ENCODE measurements at regions not wholly inside any gene's neighbourhood (a gene's known extent, or its start where the extent isn't known, plus 50 kb on each side); places are given as distances from the start of the nearest gene placed in this dataset.

DNA sequence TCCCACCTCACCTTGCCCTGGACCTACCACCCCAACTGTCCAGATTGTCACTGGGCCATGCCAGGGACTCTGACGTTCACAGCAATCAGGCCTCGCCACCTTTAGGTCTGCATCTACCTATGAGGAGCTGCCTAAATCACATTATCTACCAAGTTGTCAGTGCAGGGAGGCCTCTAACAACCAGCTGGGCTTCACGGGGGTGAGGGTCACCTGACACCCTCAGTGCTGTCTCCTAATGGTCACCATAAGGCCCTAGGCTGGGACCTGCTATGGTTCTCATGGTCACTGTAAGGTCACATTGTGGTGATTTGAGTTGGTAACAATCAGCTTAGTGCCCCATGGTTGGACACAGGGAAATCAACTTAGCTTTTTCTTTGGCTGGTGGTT lies 119.2 kb upstream of the CXCL14 start:
- no peak for DNase-seq

DNA sequence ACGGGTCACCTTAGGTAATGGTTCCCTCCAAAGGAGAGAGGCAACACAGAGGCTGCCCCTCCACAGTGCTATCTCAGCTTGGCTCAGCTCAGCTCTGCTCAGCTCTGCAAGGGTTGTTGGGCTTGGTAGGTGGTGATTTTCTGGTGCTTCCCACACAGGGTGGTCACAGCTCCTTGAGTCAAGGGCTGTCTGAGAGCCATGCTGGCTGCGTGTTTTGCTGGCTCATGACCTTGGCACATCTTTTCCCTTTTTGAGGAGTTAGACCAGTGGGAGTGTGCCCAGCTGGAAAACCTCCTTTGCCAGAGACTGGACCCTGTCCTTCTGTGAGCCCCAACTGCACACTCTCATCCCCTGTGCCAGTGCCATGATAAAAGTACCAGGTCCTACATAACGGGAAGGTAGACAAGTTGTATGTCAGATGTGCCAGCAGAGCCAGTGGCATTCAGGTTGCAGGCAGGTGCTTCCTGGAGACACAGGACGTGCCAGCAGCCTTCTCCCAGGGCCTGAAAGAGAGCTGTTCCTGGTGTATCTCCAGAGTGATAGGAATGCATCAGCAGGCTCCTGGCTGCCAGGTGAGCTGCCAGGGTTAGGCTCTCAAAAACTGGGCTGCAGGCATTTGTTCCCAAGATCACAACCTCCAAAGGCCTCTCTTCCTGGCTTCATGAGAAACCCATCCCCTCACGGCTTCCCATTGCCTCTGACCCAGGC lies 118.6 kb upstream of the CXCL14 start:
- DNase-seq, result no peak

DNA sequence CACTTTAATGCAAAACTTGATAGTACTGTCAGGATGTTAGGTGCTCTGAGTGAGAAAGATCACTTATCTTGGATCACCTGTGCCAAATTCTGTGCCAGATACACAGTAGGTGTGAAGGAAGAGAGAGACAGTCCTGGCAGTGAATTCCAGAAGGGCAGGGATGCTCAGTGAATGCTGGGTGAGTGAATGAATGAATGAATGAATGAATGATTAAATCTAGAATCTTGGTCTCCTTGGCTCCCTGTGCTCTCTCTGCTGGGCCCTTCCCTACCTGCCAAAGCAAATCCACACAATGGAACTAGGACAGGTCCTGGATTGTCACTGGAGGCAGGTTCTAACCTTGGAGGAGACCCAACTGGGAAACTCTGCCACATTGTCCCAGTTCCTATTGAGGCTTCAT lies 117.5 kb upstream of the CXCL14 start:
- no peak for DNase-seq

DNA sequence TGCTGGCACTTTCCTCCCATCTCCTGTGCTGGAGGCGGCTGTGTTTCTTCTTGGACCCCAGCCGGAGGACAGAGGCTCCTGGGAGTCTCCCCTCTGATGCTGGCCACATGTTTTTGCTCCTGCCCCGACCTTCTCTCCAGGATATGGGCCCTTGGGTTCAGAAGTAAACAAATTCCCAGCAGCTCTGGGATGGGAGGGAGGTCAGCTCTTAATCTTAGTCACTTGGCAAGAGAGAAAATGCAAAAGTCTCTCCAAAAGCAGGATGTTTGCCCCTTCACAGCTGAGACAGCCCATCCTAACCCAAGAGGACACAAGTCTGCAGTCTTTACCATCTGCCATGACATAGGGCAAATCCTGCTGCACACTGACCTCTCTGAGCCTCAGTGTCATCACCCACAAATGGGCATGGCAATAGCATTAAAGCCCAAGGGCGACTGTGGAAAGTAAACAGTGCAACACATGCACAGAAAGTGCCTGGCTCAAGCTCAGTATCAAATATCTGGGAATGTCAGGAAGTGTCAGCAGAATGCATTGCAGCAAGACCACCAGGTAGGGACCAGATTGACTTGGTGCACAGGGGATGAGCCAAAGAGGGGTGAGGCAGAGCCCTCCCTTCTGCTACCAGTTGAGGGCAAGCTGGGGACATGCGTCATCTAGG lies 117.0 kb upstream of the CXCL14 start:
- no peak for DNase-seq

DNA sequence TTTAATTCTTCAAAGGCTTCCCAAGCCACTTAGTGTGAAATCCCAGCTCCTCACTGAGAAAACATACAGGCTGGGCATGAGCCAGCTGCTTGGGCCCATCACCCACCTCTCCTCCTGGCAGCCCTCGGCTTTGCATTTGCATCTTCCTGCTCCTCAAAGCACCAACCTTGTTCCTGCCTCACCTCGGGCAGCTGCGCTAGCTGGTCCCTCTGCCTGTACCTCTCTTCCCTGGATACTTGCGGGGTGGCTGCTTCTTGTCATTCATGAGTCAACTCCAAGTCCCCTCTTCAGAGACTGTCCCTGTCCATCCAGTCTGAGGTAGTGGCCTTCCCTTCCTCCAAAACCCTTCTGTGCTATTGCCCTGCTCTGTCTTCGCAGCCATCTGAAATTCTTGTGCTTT lies 116.1 kb upstream of the CXCL14 start:
- DNase-seq, result no peak

DNA sequence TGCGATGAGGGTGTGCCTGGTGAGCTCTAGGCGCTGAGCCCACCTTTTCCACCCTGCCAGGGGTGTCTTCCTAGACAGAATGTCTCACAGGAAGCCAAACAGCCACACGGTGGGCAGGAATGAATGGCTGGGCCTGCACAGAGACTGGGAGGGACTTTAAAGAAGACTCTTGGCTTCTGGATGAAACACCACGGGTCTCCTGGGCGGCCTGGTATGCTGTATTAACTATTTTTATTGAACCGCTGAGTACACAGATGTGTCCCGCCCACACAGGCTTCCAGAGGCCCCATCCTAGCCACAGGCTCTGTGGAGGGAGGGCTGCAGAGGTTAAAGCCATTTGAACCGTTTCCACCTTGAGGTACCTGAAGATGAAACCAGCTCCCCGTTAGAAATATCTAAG lies 115.2 kb upstream of the CXCL14 start:
- DNase-seq, result no peak

DNA sequence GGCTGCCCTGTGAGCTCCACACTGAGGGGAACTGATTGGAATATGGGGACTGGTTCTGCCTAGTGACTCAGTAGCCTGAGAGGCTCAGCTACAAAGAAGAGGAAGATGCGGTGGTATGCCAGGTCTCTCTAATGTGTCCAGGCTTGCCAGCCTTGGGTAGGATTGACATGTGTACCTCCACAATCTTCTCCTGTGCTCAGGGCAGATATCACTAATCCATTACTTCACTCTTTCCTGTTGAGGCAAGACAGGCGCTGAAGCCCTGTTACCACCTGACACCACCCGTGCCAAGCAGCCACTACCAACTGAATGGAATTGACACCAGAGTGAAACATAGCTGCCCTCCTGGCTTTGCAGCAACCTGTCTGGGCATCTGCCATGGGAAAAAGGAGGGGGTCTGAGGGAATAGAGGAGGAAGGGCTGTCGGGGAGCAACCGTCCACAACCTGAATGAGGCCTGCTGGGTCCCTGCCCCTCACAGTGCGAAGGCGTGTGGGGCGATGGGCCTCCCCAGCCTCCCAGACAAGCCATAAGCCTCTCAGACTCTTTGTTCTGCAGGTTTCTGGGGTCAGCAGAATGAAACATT lies 114.7 kb upstream of the CXCL14 start:
- DNase-seq, result no peak

DNA sequence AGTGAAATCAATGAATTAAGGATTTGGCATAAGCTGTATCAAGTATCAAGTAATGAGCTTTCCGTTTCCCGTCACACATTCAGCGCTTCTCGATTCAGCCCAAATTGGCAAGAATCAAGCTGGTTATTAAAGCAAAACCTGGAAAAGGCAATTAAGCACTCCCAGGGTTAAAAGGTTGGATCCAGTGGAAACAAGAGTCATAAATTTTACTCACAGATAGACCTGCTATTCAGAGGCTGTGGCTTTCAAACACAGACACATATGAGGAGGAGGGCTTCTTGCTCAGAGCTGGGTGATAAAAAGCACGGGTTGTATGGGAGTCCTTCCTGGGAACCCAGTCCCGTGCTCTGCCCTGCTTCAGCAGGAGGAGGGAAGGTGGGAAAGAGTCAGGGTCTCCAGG lies 112.3 kb upstream of the CXCL14 start:
- DNase-seq, result no peak

DNA sequence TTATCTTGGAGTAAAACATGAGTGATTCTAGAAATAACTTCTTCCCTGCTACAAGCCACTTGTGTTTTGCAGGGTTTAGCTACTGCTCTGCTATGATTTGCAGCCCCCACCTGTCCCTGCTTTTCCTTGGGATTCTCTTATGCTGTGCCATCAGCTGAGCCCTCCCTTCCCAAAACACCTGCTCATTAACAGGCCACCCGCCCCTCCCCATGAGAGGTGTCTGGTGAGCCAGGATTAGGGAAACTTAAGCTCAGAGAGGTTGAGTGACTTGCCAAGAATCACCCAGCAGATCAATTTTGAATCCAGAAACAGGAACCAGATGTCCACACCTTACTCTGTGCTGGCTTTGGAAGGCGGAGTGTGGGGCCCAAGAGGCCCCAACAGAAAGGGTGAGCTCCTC lies 111.7 kb upstream of the CXCL14 start:
- no peak for DNase-seq

DNA sequence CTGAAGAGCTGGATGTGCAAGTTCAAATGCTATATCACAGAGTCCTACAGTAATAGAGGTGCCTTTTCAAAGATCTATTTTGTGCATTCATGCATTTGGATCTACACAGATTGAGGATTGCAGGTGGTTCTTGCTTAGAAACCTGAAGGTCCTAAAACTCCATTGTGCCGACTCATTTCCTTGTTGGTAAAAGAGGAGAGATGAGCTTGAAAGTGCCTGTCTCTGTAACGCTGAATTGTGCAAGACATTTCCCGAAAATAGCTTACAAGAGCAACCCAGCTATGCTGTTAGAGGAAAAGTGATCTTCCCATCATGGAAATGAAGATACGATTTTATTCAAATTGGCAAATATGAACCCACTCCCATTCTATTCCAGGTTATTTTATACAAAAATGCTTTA lies 110.7 kb upstream of the CXCL14 start:
- no peak for DNase-seq

DNA sequence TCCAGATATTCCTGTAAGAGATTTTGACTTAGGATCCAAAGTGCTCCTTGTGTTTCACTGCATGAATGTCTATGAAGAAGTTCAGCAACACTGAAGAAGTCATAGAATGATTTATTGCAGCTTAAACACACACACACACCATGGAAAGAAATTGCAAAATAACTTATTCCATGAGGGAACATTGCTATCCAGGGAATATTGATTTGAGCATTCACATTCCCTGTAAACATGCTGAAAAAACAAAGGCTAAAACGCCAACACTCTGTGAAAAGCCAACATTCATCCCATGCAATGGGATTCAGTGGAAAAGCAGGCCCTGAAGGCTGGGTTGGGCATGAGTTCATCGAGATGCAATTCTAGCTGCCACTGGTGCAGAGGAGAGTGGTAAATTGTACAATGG lies 109.6 kb upstream of the CXCL14 start:
- DNase-seq, result no peak

DNA sequence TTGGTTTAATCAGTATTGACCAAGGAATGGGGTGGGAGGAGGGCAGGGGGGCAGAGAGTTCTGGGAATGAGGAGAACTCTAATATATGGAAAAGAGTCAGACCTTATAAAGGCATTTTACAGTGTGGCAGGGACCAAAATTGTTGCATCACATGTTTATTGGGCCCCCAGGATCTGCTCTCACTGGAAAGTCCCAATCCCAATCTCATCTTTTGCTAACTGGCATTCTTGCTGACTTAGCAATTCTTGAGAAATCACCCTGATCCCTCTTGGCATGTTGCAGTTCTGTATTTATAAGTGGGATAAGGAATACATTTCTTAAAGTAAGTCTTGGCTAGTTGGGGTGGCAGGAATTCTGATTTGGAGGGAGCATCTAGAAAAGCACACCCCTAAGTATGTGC lies 104.4 kb upstream of the CXCL14 start:
- no peak for DNase-seq

DNA sequence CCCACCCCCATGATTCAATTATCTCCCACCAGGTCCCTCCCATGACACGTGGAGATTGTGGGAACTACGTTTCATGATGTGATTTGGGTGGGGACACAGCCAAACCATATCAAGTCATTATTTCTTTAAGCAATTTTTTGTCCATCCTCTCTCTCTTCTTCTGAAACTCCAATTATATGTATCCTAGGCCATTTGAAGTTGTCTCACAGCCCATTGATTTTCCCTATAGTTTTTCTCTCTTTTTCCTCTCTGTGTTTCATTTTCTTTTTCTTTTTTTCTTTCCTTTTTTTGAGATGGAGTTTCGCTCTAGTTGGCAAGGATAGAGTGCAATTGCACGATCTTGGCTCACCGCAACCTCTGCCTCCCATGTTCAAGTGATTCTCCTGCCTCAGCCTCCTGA lies 101.9 kb upstream of the CXCL14 start:
- DNase-seq, result no peak

DNA sequence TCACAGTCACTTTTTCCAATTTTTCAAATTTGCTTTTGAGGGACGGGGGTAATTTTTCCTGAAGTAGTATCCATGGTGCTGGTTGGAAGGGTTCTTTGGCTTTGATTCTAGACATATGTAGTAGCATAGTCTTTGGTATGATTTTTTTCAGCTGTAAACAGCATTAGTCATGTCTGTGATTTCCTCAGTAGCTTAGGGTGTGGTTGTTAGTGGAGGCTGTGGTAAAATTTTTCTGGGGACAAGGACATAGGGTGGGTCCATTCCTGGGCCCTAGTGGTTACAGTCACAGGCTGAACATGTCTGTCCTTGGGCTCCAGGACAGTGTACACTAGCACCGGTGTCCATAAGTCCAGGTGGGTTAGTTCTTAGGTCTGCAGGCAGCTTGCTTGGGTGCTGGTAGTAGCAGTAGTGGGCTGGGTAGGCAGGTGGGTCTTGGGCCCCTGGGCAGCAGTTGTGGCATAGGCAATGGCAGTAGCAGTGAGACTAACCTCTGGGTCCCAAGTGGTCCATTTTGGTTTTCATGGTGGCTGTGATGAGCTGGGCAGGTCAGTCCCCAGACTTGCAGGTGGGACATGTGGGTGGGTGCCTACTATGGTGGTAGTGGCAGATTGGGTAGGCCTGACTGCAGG lies 100.0 kb upstream of the CXCL14 start:
- no peak for DNase-seq

DNA sequence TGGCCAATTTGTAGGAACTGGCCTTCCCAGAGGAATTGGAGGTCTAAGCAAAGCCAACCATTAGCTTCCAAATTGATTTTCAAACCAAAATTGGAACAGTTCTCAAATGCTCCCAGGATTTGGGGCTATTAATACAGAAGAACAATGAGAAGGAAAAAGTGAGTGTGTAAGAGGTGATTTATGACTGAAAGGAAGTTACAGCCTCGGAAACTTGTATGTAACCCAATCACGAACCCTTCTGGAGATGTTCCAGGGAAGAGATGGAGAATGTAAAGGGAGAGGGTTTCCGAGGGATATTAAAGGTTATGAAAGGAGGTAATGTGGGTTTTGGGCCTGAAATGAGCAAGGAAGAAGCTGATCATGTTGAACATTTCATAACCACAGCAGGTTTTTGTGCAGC lies 93.2 kb upstream of the CXCL14 start:
- DNase-seq, result no peak

DNA sequence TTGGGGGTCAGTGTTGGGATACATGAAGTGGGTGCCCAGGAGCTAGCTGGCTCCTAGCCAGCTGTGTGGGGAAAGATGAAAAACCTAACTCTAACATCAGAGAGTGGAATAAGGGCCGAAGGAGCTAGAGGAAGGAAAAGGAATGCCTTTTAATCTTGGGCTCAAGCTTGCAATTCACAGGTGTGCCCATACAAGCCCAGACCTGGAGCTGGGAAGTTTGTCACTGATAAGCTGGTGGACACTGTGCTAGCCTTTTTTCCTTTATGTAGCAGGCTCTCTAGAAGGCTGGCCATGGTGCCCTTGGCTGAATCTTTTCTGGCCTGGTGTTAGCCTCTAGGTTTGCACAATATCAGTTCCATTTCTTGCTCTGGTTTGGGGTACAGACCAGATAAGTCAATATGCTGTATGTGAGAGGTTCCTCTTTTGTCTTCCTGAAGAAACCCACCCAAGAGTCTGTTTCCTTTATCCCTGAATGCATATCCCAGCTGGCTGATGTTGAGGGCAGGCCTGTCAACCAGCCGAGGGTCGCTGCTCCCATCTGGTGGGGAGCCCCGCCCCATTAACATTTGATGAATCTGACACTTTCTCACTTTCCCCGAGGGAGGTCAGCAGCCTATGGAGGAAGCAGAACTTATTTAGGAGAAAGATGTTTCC lies 92.4 kb upstream of the CXCL14 start:
- DNase-seq, result no peak

DNA sequence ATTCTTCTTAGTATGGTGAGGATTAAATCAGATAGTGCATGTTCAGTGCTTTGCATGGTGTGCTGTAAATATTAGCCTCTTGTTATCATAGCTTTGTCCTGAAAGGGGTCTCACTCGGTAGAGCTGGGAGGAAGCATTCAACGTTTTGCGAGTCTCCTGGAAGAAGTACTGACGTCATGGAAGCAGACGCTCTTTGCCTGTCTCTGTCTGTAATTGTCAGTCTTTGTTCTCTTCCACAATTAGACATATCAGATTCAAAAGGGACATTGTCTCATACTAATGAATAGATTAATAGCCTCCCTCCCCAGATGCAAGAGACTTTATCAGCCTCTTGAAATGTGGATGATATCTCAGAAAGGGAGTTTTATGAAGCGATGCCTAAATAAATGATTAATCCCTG lies 91.8 kb upstream of the CXCL14 start:
- no peak for DNase-seq

DNA sequence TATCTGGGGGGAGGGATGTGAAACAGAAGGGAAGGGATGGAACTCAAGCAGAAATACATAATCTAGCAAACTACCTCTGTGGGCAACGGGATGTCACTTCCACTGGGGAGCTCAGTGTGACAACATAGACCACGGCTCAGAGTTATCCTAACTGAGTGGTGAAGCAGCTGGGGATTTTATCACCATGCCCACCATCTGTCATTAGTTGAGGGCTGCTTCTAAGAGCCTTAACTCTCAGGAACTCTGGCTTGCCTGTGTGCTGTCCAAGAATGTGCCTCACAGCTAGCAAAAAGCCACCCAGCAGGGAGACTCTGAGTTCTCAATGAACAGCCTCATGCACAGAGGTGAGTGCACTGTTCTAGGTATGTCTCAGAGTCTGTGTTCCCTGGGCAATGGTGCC lies 90.6 kb upstream of the CXCL14 start:
- DNase-seq, result no peak

DNA sequence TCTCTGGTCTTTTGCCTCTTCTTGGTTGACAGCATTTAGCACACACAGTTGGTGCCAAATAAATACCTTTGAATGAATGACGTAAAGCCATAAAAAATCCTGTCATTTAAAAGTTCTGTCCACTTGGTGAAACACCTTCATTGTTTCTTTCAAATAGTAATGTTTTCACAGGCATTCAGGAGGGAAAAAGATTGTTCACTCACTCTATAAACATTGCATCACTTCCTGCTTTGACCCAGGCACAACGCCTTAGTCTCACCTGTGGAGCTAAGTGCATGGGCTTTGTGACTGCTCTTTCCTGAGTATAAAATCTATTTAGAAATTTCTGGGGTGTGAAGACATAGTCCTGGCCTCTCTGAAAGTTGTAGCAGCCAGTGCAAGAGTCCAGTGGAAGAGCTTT lies 88.9 kb upstream of the CXCL14 start:
- DNase-seq, result no peak

DNA sequence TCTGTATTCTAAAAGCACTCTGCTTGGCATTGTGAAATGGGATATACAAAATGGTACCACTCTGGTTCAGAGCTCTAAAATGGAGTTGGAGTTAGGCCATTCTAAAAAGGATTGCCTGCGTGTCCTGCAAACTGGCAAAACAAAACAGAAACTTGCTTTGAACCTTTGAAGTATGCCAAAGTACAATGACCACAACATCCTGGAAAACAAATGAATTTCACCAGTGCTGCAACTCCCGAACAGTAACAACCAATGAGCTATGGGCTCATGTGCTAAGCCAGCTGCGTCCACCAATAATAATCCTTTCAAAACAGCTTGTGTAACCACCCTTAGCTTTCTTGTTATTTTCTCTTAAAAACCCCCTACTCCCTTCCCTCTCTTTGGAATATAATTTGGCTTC lies 88.4 kb upstream of the CXCL14 start:
- no peak for DNase-seq

DNA sequence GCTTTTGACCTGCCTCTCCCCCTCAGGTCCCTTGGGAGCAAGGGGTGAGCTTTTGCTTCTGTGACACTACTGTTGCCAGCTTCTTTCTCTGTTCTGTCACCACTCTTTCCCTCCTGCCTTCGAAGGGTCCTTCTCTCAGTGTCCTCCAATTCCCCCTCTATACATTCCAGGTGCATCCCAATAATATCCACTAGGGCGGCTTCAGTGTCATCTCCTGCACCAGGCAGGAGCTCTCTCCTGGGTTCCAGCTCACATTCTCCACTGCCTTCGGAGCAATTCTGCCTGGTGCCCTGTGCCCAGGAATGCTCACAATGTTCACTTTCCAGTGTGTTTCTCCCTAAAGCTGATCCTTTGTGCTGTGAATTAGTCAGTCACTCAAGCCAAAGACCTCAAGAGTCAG lies 83.9 kb upstream of the CXCL14 start:
- DNase-seq, result no peak

DNA sequence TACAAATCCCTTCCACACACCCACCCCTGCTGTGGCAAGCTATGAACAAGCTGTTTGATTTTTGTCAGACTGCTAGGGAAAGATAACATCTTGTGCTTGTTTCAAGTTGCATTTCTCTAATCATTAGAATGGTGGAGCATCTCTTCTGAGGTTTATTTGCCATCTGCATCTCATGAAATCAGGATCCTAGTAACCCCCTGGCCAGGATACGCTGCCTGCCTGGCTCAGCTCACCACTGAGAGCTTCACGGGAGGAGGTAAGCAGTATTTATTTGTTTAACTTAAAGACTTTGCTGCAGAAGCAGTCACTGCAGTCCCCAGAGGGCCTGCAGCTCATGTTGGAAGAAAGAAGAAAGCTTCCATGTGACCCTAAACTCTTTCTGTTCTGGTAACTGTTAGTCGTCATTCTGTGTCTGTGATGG lies 83.3 kb upstream of the CXCL14 start:
- DNase-seq, result no peak

DNA sequence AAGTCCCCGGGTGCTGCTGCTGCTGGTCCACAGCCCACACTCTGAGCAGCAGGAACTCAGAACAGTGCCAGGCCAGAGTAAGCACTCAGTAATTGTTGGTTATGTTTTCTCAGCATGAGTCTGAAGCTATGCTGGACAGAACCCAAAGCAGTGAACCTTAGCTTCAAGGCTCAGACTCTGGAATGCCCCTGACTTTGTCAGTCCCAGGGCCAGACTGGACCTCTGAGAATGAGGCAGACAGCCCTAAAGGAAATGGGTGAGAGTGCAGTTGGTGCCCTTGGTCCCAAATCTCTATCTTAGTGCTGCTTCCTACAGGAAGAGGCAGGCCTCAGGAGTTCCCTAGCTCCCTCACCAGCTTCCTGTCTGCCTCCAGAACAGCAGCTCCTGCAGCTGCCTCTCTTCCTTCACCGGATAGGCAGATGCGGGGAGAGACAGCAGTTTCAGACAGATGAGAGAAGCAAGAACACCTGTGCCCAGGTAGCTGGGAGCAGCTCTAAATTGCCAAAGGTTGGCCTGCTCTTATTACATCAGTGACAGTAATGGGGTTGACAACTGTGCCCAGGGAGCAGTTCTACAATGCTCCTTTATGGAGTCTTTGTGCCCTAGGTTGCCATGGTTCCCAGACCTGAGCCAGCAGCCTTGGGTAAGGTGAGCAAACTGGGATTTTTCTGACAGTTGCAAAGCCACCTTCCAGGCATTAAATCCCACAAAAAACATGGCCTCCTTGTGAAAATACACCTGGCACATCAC lies 82.2 kb upstream of the CXCL14 start:
- DNase-seq, result no peak

All from NCI-H1105 treated with DMSO at 0.1 percent for 48 hours (cell line).